ENCODE measurements at regions not wholly inside any gene's neighbourhood (a gene's known extent, or its start where the extent isn't known, plus 50 kb on each side); places are given as distances from the start of the nearest gene placed in this dataset.

- Histone ChIP-seq H3K9me3 (ENCODE audit: control insufficient read depth in 2 of 2, insufficient read depth in 1 of 2, low read depth in 1 of 2, low read length in 1 of 2) (no peaks in the 10 kb centered on the region), H3K27me3 (ENCODE audit: control insufficient read depth in 1 of 2, insufficient read depth in 2 of 2, low read length in 2 of 2) (no peaks in the 10 kb centered on the region), H3K27ac (ENCODE audit: low read depth in 2 of 2, low read length in 1 of 2) (no peak overlapping the region), H3K36me3 (ENCODE audit: control insufficient read depth in 2 of 2, insufficient read depth in 2 of 2, low read length in 1 of 2) (no peaks in the 10 kb centered on the region), H3K4me3 (ENCODE audit: low read depth in 1 of 2, low read length in 2 of 2) (no peak overlapping the region), H3K4me1 (ENCODE audit: control insufficient read depth in 2 of 2, insufficient read depth in 2 of 2, low read length in 1 of 2) (no peaks in the 10 kb centered on the region)
- 18 to 34% methylated on average over 1 of the region's 1 CpG for WGBS, 2 donors
These were observed 332.5 kb downstream of the WDR11 start for GRCh38 chr10:121183707-121184106.

GRCh38 chr10:121185816-121186455 is 334.8 kb downstream of the WDR11 start:
- H3K27ac ChIP-seq (ENCODE audit: low read depth in 2 of 2, low read length in 1 of 2), result no peak overlapping the region
- H3K36me3 ChIP-seq (ENCODE audit: control insufficient read depth in 2 of 2, insufficient read depth in 2 of 2, low read length in 1 of 2), result no peaks in the 10 kb centered on the region
- no peak overlapping the region for H3K4me3 ChIP-seq (ENCODE audit: low read depth in 1 of 2, low read length in 2 of 2)
- 80 to 84% methylated on average over 7 of the region's 7 CpGs for WGBS, 2 donors
- no peaks in the 10 kb centered on the region for H3K27me3 ChIP-seq (ENCODE audit: control insufficient read depth in 1 of 2, insufficient read depth in 2 of 2, low read length in 2 of 2)
- no peaks in the 10 kb centered on the region for H3K4me1 ChIP-seq (ENCODE audit: control insufficient read depth in 2 of 2, insufficient read depth in 2 of 2, low read length in 1 of 2)
- no peaks in the 10 kb centered on the region for H3K9me3 ChIP-seq (ENCODE audit: control insufficient read depth in 2 of 2, insufficient read depth in 1 of 2, low read depth in 1 of 2, low read length in 1 of 2)

- Histone ChIP-seq H3K27ac (ENCODE audit: low read depth in 2 of 2, low read length in 1 of 2) (no peak overlapping the region), H3K27me3 (ENCODE audit: control insufficient read depth in 1 of 2, insufficient read depth in 2 of 2, low read length in 2 of 2) (no peaks in the 10 kb centered on the region), H3K4me3 (ENCODE audit: low read depth in 1 of 2, low read length in 2 of 2) (no peak overlapping the region), H3K36me3 (ENCODE audit: control insufficient read depth in 2 of 2, insufficient read depth in 2 of 2, low read length in 1 of 2) (no peaks in the 10 kb centered on the region), H3K9me3 (ENCODE audit: control insufficient read depth in 2 of 2, insufficient read depth in 1 of 2, low read depth in 1 of 2, low read length in 1 of 2) (no peaks in the 10 kb centered on the region), H3K4me1 (ENCODE audit: control insufficient read depth in 2 of 2, insufficient read depth in 2 of 2, low read length in 1 of 2) (no peaks in the 10 kb centered on the region)
These were observed 336.2 kb downstream of the WDR11 start for GRCh38 chr10:121187391-121187790.

DNA sequence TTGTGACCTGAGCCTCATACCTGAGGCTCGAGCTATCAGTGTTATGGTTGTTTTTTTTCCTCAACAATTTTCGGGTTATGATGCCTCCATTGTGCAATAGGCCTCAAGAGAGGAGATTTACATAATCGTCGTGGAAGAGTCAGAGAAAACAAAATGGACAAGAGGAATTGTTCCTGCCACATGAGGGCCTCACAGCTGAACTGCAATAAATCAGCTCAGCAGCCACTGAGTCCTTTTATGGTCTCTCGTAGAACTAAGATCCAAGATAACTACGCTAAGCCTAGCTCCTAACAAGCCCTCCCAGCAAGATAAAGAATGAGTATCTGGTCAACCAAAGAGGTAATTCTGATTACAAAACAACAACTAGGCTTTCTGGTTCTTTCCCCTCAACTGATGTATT is 336.8 kb downstream of the WDR11 start:
- Histone ChIP-seq H3K4me1 (ENCODE audit: control insufficient read depth in 2 of 2, insufficient read depth in 2 of 2, low read length in 1 of 2) (no peaks in the 10 kb centered on the region), H3K4me3 (ENCODE audit: low read depth in 1 of 2, low read length in 2 of 2) (no peak overlapping the region), H3K36me3 (ENCODE audit: control insufficient read depth in 2 of 2, insufficient read depth in 2 of 2, low read length in 1 of 2) (no peaks in the 10 kb centered on the region), H3K27me3 (ENCODE audit: control insufficient read depth in 1 of 2, insufficient read depth in 2 of 2, low read length in 2 of 2) (no peaks in the 10 kb centered on the region), H3K9me3 (ENCODE audit: control insufficient read depth in 2 of 2, insufficient read depth in 1 of 2, low read depth in 1 of 2, low read length in 1 of 2) (peaks cover 0 to under 1% of the 10 kb centered on the region in 2 donors), H3K27ac (ENCODE audit: low read depth in 2 of 2, low read length in 1 of 2) (peak overlapping the region in 1 of 2 donors; percentile 21)
- 52 to 54% methylated on average over 6 of the region's 6 CpGs for WGBS, 2 donors

GRCh38 chr10:121189066-121189465 is 337.9 kb downstream of the WDR11 start:
- H3K27ac ChIP-seq (ENCODE audit: low read depth in 2 of 2, low read length in 1 of 2), result no peak overlapping the region
- 54 to 62% methylated on average over 7 of the region's 7 CpGs for WGBS, 2 donors

GRCh38 chr10:121194696-121195523 is 343.7 kb downstream of the WDR11 start:
- H3K9me3 ChIP-seq (ENCODE audit: control insufficient read depth in 2 of 2, insufficient read depth in 1 of 2, low read depth in 1 of 2, low read length in 1 of 2), result peaks cover 0 to 2% of the 10 kb centered on the region in 2 donors
- H3K27me3 ChIP-seq (ENCODE audit: control insufficient read depth in 1 of 2, insufficient read depth in 2 of 2, low read length in 2 of 2), result no peaks in the 10 kb centered on the region
- peaks cover 0 to 3% of the 10 kb centered on the region in 2 donors for H3K4me1 ChIP-seq (ENCODE audit: control insufficient read depth in 2 of 2, insufficient read depth in 2 of 2, low read length in 1 of 2)
- WGBS, 2 donors, result 51 to 52% methylated on average over 10 of the region's 10 CpGs
- no peaks in the 10 kb centered on the region for H3K36me3 ChIP-seq (ENCODE audit: control insufficient read depth in 2 of 2, insufficient read depth in 2 of 2, low read length in 1 of 2)
- no peak overlapping the region for H3K27ac ChIP-seq (ENCODE audit: low read depth in 2 of 2, low read length in 1 of 2)
- no peak overlapping the region for H3K4me3 ChIP-seq (ENCODE audit: low read depth in 1 of 2, low read length in 2 of 2)

More at GRCh38 chr10:121189066-121189465, 337.9 kb downstream of the WDR11 start:
- Histone ChIP-seq H3K9me3 (ENCODE audit: control insufficient read depth in 2 of 2, insufficient read depth in 1 of 2, low read depth in 1 of 2, low read length in 1 of 2) (peaks cover 0 to 2% of the 10 kb centered on the region in 2 donors), H3K27me3 (ENCODE audit: control insufficient read depth in 1 of 2, insufficient read depth in 2 of 2, low read length in 2 of 2) (no peaks in the 10 kb centered on the region), H3K4me3 (ENCODE audit: low read depth in 1 of 2, low read length in 2 of 2) (no peak overlapping the region), H3K4me1 (ENCODE audit: control insufficient read depth in 2 of 2, insufficient read depth in 2 of 2, low read length in 1 of 2) (no peaks in the 10 kb centered on the region), H3K36me3 (ENCODE audit: control insufficient read depth in 2 of 2, insufficient read depth in 2 of 2, low read length in 1 of 2) (no peaks in the 10 kb centered on the region)

GRCh38 chr10:121195524-121195910 is 344.4 kb downstream of the WDR11 start:
- no peaks in the 10 kb centered on the region for H3K27me3 ChIP-seq (ENCODE audit: control insufficient read depth in 1 of 2, insufficient read depth in 2 of 2, low read length in 2 of 2)
- WGBS, 2 donors, result 55 to 58% methylated on average over 8 of the region's 8 CpGs

DNA sequence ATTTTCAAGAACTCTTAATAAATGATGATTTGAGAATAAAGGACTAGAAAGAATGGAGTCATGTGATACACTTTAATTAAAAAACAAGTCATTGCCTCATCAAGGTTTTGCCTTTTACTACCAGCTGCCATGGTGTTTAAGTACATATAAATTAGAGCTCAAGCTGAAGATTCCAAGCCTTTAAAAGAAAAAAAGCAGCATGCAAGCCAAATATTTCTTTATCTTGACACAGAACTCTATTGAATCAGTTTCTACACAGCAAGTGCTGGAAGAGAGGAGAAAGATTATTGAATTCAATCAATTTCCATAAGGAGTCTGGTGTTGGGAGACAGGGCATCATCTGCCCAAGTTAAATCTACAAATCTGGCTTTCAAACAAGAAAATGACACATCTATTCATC is 347.9 kb downstream of the WDR11 start:
- Histone ChIP-seq H3K36me3 (ENCODE audit: control insufficient read depth in 2 of 2, insufficient read depth in 2 of 2, low read length in 1 of 2) (no peaks in the 10 kb centered on the region), H3K27ac (ENCODE audit: low read depth in 2 of 2, low read length in 1 of 2) (no peak overlapping the region), H3K4me1 (ENCODE audit: control insufficient read depth in 2 of 2, insufficient read depth in 2 of 2, low read length in 1 of 2) (peaks cover 0 to 3% of the 10 kb centered on the region in 2 donors), H3K27me3 (ENCODE audit: control insufficient read depth in 1 of 2, insufficient read depth in 2 of 2, low read length in 2 of 2) (no peaks in the 10 kb centered on the region), H3K4me3 (ENCODE audit: low read depth in 1 of 2, low read length in 2 of 2) (no peak overlapping the region), H3K9me3 (ENCODE audit: control insufficient read depth in 2 of 2, insufficient read depth in 1 of 2, low read depth in 1 of 2, low read length in 1 of 2) (no peaks in the 10 kb centered on the region)

More at GRCh38 chr10:121195524-121195910, 344.4 kb downstream of the WDR11 start:
- H3K27ac ChIP-seq (ENCODE audit: low read depth in 2 of 2, low read length in 1 of 2), result no peak overlapping the region
- peaks cover 0 to 2% of the 10 kb centered on the region in 2 donors for H3K9me3 ChIP-seq (ENCODE audit: control insufficient read depth in 2 of 2, insufficient read depth in 1 of 2, low read depth in 1 of 2, low read length in 1 of 2)
- peaks cover 0 to 3% of the 10 kb centered on the region in 2 donors for H3K4me1 ChIP-seq (ENCODE audit: control insufficient read depth in 2 of 2, insufficient read depth in 2 of 2, low read length in 1 of 2)
- H3K36me3 ChIP-seq (ENCODE audit: control insufficient read depth in 2 of 2, insufficient read depth in 2 of 2, low read length in 1 of 2), result no peaks in the 10 kb centered on the region
- no peak overlapping the region for H3K4me3 ChIP-seq (ENCODE audit: low read depth in 1 of 2, low read length in 2 of 2)

DNA sequence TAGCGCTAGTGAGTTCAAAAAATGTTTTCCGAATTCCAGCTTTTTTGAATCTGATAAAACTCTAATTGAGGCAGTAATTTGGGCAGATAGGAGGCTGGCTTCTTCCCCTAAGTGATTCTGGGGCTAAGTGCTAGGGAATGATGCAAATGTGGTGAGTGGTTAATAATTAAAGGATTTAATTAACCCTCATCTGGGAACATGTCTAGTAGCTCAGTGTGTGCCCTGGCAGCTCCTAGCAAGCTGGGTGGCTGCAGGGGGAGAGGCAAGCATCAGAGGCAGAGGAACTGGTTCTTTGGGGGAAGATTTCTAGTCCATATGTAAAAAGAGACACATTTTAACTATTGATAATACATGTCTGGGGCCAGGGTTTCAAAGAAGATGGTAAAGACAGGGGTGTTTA is 354.5 kb downstream of the WDR11 start:
- no peak overlapping the region for H3K4me3 ChIP-seq (ENCODE audit: low read depth in 1 of 2, low read length in 2 of 2)
- 59 to 65% methylated on average over 2 of the region's 2 CpGs for WGBS, 2 donors
- H3K27ac ChIP-seq (ENCODE audit: low read depth in 2 of 2, low read length in 1 of 2), result no peak overlapping the region
- no peaks in the 10 kb centered on the region for H3K4me1 ChIP-seq (ENCODE audit: control insufficient read depth in 2 of 2, insufficient read depth in 2 of 2, low read length in 1 of 2)
- no peaks in the 10 kb centered on the region for H3K9me3 ChIP-seq (ENCODE audit: control insufficient read depth in 2 of 2, insufficient read depth in 1 of 2, low read depth in 1 of 2, low read length in 1 of 2)
- H3K36me3 ChIP-seq (ENCODE audit: control insufficient read depth in 2 of 2, insufficient read depth in 2 of 2, low read length in 1 of 2), result no peaks in the 10 kb centered on the region
- no peaks in the 10 kb centered on the region for H3K27me3 ChIP-seq (ENCODE audit: control insufficient read depth in 1 of 2, insufficient read depth in 2 of 2, low read length in 2 of 2)

DNA sequence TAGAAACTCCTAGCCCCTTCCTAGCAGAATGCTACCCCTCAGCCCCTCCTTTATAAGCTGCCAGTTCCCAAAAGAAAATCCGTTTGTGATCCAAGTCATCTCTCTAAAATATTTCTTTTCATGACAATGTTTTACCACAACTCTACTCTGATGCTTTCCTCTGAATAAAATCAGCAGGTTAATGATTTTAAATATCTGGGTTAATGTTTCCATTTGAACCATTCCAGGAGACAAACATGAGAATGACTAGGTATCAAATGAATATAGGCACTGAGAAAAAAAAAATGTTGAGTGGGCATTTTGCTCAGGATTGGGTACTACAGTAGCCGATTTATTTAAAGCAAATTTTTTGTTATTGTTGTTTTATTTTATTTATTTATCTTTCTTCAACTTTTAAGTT is 360.3 kb downstream of the WDR11 start:
- WGBS, 2 donors, result 78 to 82% methylated on average over 2 of the region's 2 CpGs
- Histone ChIP-seq H3K27me3 (ENCODE audit: control insufficient read depth in 1 of 2, insufficient read depth in 2 of 2, low read length in 2 of 2) (no peaks in the 10 kb centered on the region), H3K27ac (ENCODE audit: low read depth in 2 of 2, low read length in 1 of 2) (no peak overlapping the region), H3K36me3 (ENCODE audit: control insufficient read depth in 2 of 2, insufficient read depth in 2 of 2, low read length in 1 of 2) (no peaks in the 10 kb centered on the region), H3K4me1 (ENCODE audit: control insufficient read depth in 2 of 2, insufficient read depth in 2 of 2, low read length in 1 of 2) (no peaks in the 10 kb centered on the region), H3K4me3 (ENCODE audit: low read depth in 1 of 2, low read length in 2 of 2) (no peak overlapping the region), H3K9me3 (ENCODE audit: control insufficient read depth in 2 of 2, insufficient read depth in 1 of 2, low read depth in 1 of 2, low read length in 1 of 2) (no peaks in the 10 kb centered on the region)

All from esophagus (tissue), 2 donors.